GM13977 (cell line): ENCODE measurements at regions not wholly inside any gene's neighbourhood (a gene's known extent, or its start where the extent isn't known, plus 50 kb on each side); places are given as distances from the start of the nearest gene placed in this dataset.

Source experiments
- DNase-seq: peaks from one replicate; pipeline ENCODE4 v3.0.0; 2012; ENCODE audit warnings: low spot score
- in situ Hi-C: fragments of 300-500 bp; cut with MboI; formaldehyde crosslinking; loops from one replicate; pipeline ENCODE4 v1.12.0; 2022; ENCODE audit warnings: low sequenced_read_pairs, low pct_unique_long_range_greater_than_20kb, mixed read lengths, inconsistent platforms; ENCODE audit not compliant: unreplicated experiment
- TF ChIP-seq, protein P1 (sequence below): IDR thresholded peaks from 2 replicates; pipeline ENCODE4 v1.5.1; 2012; ENCODE audit warnings: mild to moderate bottlenecking, control low read depth; ENCODE audit not compliant: insufficient read depth; ENCODE audit errors: extremely low read depth, missing control alignments

DNA sequence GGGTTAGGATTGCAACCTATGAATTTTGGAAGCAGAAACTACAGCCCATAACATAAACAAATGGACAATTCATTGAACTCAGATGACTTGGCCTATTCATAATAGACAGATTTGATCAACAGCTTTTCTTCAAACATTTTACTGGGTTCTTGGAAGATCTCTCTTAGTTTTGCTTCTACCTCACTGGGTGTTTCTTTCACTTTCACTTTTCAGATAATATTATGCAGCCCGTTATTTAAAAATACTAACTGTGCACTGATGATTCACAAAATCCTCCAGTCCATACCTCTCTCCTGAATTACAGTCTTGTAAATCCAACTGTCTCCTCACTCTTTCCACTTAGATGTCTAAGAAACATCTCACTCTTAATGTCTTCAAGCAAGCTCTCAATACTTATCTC, 183.5 kb upstream of the IRX1 start:
- DNase-seq: no peak
- in situ Hi-C loops: no loop called here
- TF ChIP-seq, protein P1, sequence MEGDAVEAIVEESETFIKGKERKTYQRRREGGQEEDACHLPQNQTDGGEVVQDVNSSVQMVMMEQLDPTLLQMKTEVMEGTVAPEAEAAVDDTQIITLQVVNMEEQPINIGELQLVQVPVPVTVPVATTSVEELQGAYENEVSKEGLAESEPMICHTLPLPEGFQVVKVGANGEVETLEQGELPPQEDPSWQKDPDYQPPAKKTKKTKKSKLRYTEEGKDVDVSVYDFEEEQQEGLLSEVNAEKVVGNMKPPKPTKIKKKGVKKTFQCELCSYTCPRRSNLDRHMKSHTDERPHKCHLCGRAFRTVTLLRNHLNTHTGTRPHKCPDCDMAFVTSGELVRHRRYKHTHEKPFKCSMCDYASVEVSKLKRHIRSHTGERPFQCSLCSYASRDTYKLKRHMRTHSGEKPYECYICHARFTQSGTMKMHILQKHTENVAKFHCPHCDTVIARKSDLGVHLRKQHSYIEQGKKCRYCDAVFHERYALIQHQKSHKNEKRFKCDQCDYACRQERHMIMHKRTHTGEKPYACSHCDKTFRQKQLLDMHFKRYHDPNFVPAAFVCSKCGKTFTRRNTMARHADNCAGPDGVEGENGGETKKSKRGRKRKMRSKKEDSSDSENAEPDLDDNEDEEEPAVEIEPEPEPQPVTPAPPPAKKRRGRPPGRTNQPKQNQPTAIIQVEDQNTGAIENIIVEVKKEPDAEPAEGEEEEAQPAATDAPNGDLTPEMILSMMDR: no peak

DNA sequence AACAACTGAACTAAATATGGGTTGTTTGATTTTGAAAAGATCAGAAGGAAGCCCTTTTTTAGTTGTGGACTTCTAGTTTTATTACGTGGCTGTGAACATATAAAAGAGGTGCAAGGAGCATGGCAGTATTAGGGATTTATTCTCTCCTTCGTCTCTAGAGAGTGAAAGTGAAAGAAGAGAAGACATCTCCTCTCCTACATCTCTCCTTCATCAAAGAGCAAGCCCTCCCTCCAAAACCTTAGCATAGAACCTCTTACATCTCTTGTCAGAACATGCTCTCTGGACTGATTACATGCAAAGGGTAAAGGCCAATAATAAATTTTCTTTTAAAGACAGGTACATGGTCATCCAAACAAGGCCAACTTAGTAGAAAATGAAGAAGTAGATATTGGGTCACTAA, 184.3 kb upstream of the IRX1 start:
- in situ Hi-C loops: no loop called here
- DNase-seq: no peak

DNA sequence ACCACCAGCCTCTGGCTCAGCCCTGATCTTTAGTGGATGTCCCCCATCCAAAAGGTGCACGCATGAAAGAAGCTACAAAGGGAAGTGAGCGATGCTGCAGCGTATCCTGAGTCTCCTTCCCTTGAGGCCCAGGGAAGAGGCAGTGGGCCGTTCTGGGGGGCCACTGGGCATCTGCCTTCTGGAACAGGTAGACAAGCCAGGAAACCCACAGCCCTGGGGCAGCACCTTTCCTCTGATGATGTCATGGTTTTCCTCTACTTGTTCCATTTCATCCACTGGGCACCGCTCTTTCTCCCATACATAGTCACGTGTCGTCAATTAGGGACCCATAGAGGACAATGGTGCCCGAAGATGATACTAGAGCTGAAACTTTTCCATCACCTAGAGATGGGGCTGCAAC, 194.0 kb upstream of the IRX1 start:
- DNase-seq: no peak
- in situ Hi-C loops: no loop called here
- TF ChIP-seq, protein P1: no peak

More for the DNA sequence above, 184.3 kb upstream of the IRX1 start:
- TF ChIP-seq, protein P1: no peak

DNA sequence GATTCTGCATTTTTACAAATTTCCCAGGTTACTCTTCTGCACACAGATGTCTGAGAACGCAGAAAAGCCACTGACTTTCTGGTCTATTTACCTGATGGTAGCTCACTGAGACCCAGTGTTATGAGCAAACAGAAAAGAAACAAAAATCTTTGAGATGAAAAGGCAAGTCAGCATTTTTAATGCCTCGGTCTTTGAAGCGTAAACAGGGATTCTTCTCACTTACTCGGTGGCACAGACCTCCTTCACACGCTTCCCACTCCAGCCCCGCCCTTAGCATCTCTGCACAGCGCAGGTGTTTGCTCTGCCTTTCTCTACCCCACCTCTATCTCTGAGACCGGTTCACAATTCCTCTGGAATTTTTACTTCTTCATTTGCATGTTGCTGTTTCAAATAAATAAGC, 195.0 kb upstream of the IRX1 start:
- TF ChIP-seq, protein P1: no peak
- in situ Hi-C loops: no loop called here

DNA sequence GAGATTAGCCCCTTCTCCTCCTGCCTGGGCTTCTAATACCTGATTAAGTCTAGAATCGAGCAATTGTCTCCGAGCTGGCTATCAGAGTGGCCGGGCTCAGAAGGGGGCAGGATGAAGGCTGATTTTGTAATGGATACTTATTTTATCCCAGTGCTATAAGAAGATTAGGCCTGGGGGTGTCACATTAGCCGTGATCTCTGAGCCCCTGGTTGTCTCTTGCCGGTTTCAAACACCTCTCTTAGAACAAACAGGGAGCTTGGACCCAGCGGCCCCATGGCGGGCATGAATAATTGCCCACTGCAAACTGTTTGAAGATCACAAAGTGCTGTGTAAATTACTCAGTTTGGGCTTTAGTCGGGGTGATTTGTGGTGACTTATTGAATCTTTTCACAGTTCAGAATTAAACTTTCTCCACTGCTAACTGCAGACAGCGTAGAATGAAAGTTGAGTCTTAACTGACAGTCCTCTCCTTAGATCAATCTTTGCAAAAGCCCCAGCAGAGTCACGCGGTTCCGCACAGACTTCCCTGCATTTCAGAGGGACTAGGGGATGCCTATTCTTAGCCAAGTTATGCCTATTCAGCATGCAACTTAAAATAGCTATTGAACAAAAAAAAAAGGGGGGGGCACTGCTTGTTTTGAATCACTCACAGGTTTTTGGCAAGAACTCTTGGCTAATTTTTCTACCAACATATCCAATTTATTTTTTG, 200.6 kb upstream of the IRX1 start:
- TF ChIP-seq, protein P1: no peak
- DNase-seq: no peak
- in situ Hi-C loops: no loop called here

More for the DNA sequence above, 195.0 kb upstream of the IRX1 start:
- no peak for DNase-seq

DNA sequence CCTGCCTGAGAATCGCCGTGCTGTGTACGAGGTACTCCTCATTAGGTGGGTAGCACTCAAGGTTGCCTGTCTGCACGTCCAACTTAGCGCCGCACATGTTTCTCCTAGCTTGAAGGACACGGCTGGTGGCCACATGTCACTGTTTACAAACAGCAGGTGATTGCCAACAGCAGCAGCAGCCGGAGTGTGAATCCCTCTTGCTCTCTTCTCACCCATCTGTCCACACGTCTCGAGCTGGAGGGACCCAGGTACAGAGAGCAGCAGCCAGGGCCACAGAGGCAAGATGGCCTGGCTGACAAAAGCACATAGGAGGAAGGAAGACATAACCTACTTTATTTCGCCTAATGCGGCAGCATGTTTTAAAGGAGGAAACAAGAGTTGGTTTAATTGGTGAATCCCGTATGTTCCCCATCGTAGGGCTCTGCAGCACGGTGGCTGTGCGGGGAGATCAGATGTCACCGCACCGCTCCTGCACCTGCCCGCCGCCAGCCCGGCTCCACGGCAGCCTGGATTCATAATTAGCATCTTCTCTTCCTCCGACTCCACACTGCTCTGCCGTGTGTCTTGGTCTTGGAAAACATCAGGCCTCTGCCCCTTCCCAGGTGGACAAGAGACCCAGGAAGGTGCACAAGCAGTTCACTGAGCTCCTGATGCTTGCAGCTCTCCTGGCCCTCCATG, 201.6 kb upstream of the IRX1 start:
- in situ Hi-C loops: no loop called here
- TF ChIP-seq, protein P1: no peak
- DNase-seq: no peak
